Stomach (tissue), 8 donors: ENCODE measurements at regions not wholly inside any gene's neighbourhood (a gene's known extent, or its start where the extent isn't known, plus 50 kb on each side); places are given as distances from the start of the nearest gene placed in this dataset.

Source experiments
- DNase-seq, 2 donors: peaks; one replicate each; pipeline versions ENCODE4 v3.0.0 to v3.0.0-alpha.2; 2013 to 2019
- H3K27ac ChIP-seq, 5 donors: fragments of 200-600 bp in 4 of 5; sonication (generic) in 4 of 5; one replicate each; pipeline ENCODE4 v1.5.1; 2013 to 2019; ENCODE audit warnings: mild to moderate bottlenecking in 1 of 5, moderate library complexity in 1 of 5
- H3K27me3 ChIP-seq, 3 donors: fragments of 200-600 bp; sonication (generic); one replicate each; pipeline ENCODE4 v1.5.1; 2017 to 2019; ENCODE audit warnings: mixed run types in 1 of 3
- H3K36me3 ChIP-seq, 4 donors: fragments of 200-600 bp; sonication (generic); 1 replicate in 3 of 4; 2 replicates in 1 of 4; pipeline ENCODE4 v1.5.1; 2016 to 2019
- H3K4me1 ChIP-seq, 4 donors: fragments of 200-600 bp; sonication (generic); one replicate each; pipeline ENCODE4 v1.5.1; 2016 to 2019
- H3K4me3 ChIP-seq, 4 donors: fragments of 200-600 bp; sonication (generic) in 3 of 4; one replicate each; pipeline ENCODE4 v1.5.1; 2016 to 2019; ENCODE audit warnings: mild to moderate bottlenecking in 1 of 4
- H3K9me3 ChIP-seq, 4 donors: fragments of 200-600 bp; sonication (generic); one replicate each; pipeline ENCODE4 v1.5.1; 2016 to 2019
- EP300 ChIP-seq: sonication (generic); formaldehyde crosslinking; IDR thresholded peaks from one replicate; pipeline ENCODE4 v1.6.1; 2017; ENCODE audit warnings: antibody characterized with exemption
- POLR2A ChIP-seq, 4 donors: fragments of 450-650 bp; IDR thresholded peaks; one replicate each; pipeline ENCODE4 v1.6.1; 2016; ENCODE audit warnings: antibody characterized with exemption in 4 of 4, control low read depth in 2 of 4, mild to moderate bottlenecking in 1 of 4, moderate library complexity in 1 of 4
- POLR2AphosphoS5 ChIP-seq, 3 donors: sonication (generic); formaldehyde crosslinking; IDR thresholded peaks; one replicate each; pipeline ENCODE4 v1.6.1; 2016; ENCODE audit warnings: antibody characterized with exemption in 3 of 3
- WGBS, 5 donors: extraction: QIAGEN DNeasy Blood & Tissue Kit in 3 of 5; methylation state at CpG; one replicate each; pipeline versions ENCODE4 v1.1.5 to v1.1.7; 2013 to 2018; 5-methylcytosine and 5-hydroxymethylcytosine counted together
- intact Hi-C: fragments of 100-400 bp; cut with DNase I; formaldehyde crosslinking; loops from one replicate; pipeline ENCODE4 v1.15.1; 2023; ENCODE audit warnings: low total_unique reads
- TF ChIP-seq, protein P1 (sequence below), 7 experiments: fragments of 450-650 bp in 4 of 7; fragments of 200-600 bp in 3 of 7; sonication (generic) in 3 of 7; IDR thresholded peaks; one replicate each; pipeline ENCODE4 v1.5.1; 2016 to 2019; ENCODE audit warnings: antibody characterized with exemption in 7 of 7, control low read depth in 2 of 7, mild to moderate bottlenecking in 1 of 7
- donor health status: healthy with polysubstance abuse.
- donor health status: Bipolar disorder and iron deficiency.
- donor health status: healthy.

DNA sequence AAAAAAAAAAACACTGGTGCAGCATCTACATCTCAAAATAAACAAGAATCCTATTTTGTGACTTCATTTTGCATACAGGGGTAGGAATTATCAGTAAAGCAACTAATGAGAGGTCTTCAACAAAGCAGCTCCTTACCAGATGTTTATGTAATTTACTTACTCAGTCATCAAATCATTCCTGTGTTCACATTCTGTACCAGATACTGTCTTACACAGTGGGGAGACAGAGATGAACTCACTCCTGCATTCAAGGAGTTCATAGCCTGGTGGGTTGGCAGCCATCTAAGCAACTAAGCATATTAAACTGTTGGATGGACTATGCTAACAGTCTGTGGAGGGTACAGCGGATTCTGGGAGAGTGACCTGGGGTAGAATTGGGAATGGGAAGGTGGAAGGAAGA lies 169.0 kb downstream of the OSR1 start:
- H3K27ac ChIP-seq = no peak overlapping the region
- no peaks in the 10 kb centered on the region for H3K27me3 ChIP-seq
- H3K9me3 ChIP-seq = no peaks in the 10 kb centered on the region
- no peak for DNase-seq
- intact Hi-C loops = no loop called here
- TF ChIP-seq POLR2A (IDR thresholded peaks at IDR 0.05) (no peak), EP300 (no peak), POLR2AphosphoS5 (IDR thresholded peaks at IDR 0.05) (no peak)
- TF ChIP-seq, protein P1, sequence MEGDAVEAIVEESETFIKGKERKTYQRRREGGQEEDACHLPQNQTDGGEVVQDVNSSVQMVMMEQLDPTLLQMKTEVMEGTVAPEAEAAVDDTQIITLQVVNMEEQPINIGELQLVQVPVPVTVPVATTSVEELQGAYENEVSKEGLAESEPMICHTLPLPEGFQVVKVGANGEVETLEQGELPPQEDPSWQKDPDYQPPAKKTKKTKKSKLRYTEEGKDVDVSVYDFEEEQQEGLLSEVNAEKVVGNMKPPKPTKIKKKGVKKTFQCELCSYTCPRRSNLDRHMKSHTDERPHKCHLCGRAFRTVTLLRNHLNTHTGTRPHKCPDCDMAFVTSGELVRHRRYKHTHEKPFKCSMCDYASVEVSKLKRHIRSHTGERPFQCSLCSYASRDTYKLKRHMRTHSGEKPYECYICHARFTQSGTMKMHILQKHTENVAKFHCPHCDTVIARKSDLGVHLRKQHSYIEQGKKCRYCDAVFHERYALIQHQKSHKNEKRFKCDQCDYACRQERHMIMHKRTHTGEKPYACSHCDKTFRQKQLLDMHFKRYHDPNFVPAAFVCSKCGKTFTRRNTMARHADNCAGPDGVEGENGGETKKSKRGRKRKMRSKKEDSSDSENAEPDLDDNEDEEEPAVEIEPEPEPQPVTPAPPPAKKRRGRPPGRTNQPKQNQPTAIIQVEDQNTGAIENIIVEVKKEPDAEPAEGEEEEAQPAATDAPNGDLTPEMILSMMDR (IDR thresholded peaks at IDR 0.05) = no peak
- H3K4me3 ChIP-seq = no peak overlapping the region
- 84 to 93% (median 92%) methylated on average over 1 of the region's 1 CpG for WGBS, 5 donors
- no peaks in the 10 kb centered on the region for H3K4me1 ChIP-seq
- no peaks in the 10 kb centered on the region for H3K36me3 ChIP-seq

DNA sequence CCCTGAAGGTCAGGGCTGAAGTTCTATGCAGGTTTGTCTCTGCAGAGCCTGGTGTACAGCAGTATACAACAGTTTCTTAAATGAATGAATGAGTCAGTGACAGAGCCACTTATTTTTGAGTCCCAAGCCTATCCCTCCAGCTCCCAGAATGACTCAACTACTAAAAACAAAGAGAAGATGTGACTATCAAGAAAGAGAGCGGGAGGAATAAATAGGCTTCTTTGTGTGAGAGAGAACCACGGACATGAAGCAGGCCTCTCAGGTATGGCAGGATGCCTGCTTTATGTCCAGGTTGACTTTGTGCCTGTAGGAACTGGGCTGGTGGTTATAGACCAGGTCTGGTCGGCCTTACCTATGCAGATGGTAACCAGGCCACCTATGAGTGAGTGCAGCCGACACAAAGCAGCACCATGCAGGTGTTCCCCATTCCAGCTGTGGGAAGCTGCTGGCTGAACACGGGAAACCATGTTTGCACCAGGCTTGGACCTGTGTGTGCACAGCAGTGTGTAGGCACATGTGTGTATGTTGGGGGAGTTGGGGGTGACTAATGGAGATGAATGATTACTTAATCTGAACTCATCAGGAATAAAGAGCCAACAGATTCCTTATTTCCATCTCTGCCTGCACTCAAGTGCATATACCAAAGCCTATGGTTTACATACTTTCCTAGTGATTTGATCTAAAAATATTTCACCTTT lies 171.0 kb downstream of the OSR1 start:
- no peaks in the 10 kb centered on the region for H3K4me1 ChIP-seq
- no peak overlapping the region for H3K4me3 ChIP-seq
- intact Hi-C loops = no loop called here
- 88 to 92% (median 91%) methylated on average over 5 of the region's 5 CpGs for WGBS, 5 donors
- no peak overlapping the region for H3K27ac ChIP-seq
- H3K9me3 ChIP-seq = no peaks in the 10 kb centered on the region
- H3K27me3 ChIP-seq = no peaks in the 10 kb centered on the region
- H3K36me3 ChIP-seq = no peaks in the 10 kb centered on the region
- DNase-seq = no peak
- no peak for TF ChIP-seq POLR2A (IDR thresholded peaks at IDR 0.05)
- TF ChIP-seq POLR2AphosphoS5 (IDR thresholded peaks at IDR 0.05) = no peak
- TF ChIP-seq, protein P1 (IDR thresholded peaks at IDR 0.05) = no peak
- no peak for TF ChIP-seq EP300

DNA sequence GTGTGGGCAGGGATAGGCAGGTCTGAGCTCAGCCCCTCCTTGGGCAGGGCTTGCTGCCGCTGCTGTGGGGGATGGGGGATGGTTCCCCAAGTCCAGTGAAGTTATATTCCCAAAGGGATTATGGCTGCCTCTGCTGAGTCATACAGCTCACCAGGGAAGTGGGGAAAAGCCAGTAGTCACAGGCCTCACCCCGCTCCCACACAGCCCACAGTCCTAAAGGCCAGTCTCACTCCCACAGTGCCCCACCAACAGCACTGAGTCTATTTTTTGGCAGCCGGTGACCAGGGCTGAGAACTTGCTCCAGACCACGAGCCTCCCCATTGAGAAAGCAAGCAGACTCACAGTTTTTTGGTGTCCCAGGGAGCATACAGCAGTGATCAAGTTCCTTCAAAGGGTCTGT lies 173.3 kb downstream of the OSR1 start:
- no peak for DNase-seq
- H3K27me3 ChIP-seq = no peaks in the 10 kb centered on the region
- intact Hi-C loops = no loop called here
- TF ChIP-seq EP300 (no peak), POLR2A (IDR thresholded peaks at IDR 0.05) (no peak), POLR2AphosphoS5 (IDR thresholded peaks at IDR 0.05) (no peak)
- TF ChIP-seq, protein P1 (IDR thresholded peaks at IDR 0.05) = no peak
- H3K4me3 ChIP-seq = no peak overlapping the region
- no peaks in the 10 kb centered on the region for H3K4me1 ChIP-seq
- H3K36me3 ChIP-seq = no peaks in the 10 kb centered on the region
- H3K9me3 ChIP-seq = peaks cover 0 to 7% (median 2%) of the 10 kb centered on the region in 4 donors
- H3K27ac ChIP-seq = no peak overlapping the region
- WGBS, 5 donors = 79 to 98% (median 89%) methylated on average over 3 to 4 of the region's 4 CpGs

DNA sequence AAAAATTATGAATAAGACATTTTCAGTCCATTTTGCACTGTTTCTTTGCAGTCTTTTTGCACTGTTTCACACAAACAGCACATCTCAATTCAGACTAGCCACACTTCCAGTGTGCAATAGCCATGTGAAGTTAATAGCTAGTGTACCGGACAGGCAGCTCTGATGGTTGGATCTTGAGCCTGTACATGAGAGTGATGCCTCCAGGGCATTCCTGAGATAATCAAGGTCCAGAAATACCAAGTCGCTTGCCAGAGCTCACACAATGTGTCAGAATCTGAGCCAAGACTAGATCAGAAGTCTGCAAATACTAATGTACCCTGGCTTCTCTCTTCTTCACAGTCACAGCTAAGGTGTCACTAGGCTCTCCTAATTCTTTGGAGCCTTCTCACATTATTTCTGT lies 180.2 kb downstream of the OSR1 start:
- Histone ChIP-seq H3K36me3 (no peaks in the 10 kb centered on the region), H3K4me1 (no peaks in the 10 kb centered on the region), H3K4me3 (no peak overlapping the region), H3K27me3 (no peaks in the 10 kb centered on the region), H3K9me3 (peaks cover 0 to 7% (median 2%) of the 10 kb centered on the region in 4 donors), H3K27ac (no peak overlapping the region)
- DNase-seq = no peak
- 56 to 83% (median 61%) methylated on average over 2 of the region's 2 CpGs for WGBS, 5 donors
- intact Hi-C loops = no loop called here
- TF ChIP-seq POLR2A (IDR thresholded peaks at IDR 0.05) = no peak
- TF ChIP-seq EP300 = no peak
- TF ChIP-seq, protein P1 (IDR thresholded peaks at IDR 0.05) = no peak
- no peak for TF ChIP-seq POLR2AphosphoS5 (IDR thresholded peaks at IDR 0.05)
